Middle frontal gyrus (tissue), 1 donor: ENCODE measurements at regions not wholly inside any gene's neighbourhood (a gene's known extent, or its start where the extent isn't known, plus 50 kb on each side); places are given as distances from the start of the nearest gene placed in this dataset.

ENCODE experiments used
- DNase-seq: peaks from one replicate; pipeline ENCODE4 v3.0.0-alpha.2; 2015; ENCODE audit warnings: low spot score; ENCODE audit errors: extremely low spot score

GRCh38 chr1:81349194-81349965, 451.4 kb upstream of the ADGRL2 start:
- DNase-seq, result no peak

- no peak for DNase-seq
Measured at GRCh38 chr1:81345110-81345509, 455.6 kb upstream of the ADGRL2 start.

- DNase-seq, result no peak
Measured at GRCh38 chr1:81340239-81340638, 460.5 kb upstream of the ADGRL2 start.

GRCh38 chr1:81337226-81337625, 463.5 kb upstream of the ADGRL2 start:
- DNase-seq, result no peak

GRCh38 chr1:81335876-81336275, 464.9 kb upstream of the ADGRL2 start:
- no peak for DNase-seq

GRCh38 chr1:81330521-81330920, 470.2 kb upstream of the ADGRL2 start:
- no peak for DNase-seq

- DNase-seq, result no peak
Measured at GRCh38 chr1:81330111-81330510, 470.6 kb upstream of the ADGRL2 start.

- DNase-seq, result no peak
Measured at GRCh38 chr1:81329041-81329440, 471.7 kb upstream of the ADGRL2 start.

- DNase-seq, result no peak
Measured at GRCh38 chr1:81327743-81328142, 473.0 kb upstream of the ADGRL2 start.

- no peak for DNase-seq
Measured at GRCh38 chr1:81327103-81327710, 473.5 kb upstream of the ADGRL2 start.

GRCh38 chr1:81326212-81326611, 474.5 kb upstream of the ADGRL2 start:
- DNase-seq, result no peak

GRCh38 chr1:81325397-81325796, 475.3 kb upstream of the ADGRL2 start:
- no peak for DNase-seq

- DNase-seq, result no peak
Measured at GRCh38 chr1:81323862-81324261, 476.9 kb upstream of the ADGRL2 start.

- no peak for DNase-seq
Measured at GRCh38 chr1:81317191-81317590, 483.5 kb upstream of the ADGRL2 start.

- DNase-seq, result no peak
Measured at GRCh38 chr1:81314513-81315233, 486.1 kb upstream of the ADGRL2 start.

- no peak for DNase-seq
Measured at GRCh38 chr1:81313289-81313688, 487.4 kb upstream of the ADGRL2 start.

- DNase-seq, result no peak
Measured at GRCh38 chr1:81312272-81312754, 488.4 kb upstream of the ADGRL2 start.

GRCh38 chr1:81310250-81310649, 490.5 kb upstream of the ADGRL2 start:
- no peak for DNase-seq

GRCh38 chr1:81308191-81308590, 492.5 kb upstream of the ADGRL2 start:
- no peak for DNase-seq

GRCh38 chr1:81307786-81308185, 492.9 kb upstream of the ADGRL2 start:
- no peak for DNase-seq

- DNase-seq, result peak; percentile 54
Measured at GRCh38 chr1:81305997-81306452, 494.7 kb upstream of the ADGRL2 start.

GRCh38 chr1:81304187-81304586, 496.5 kb upstream of the ADGRL2 start:
- DNase-seq, result no peak
